ENCODE measurements at regions not wholly inside any gene's neighbourhood (a gene's known extent, or its start where the extent isn't known, plus 50 kb on each side); places are given as distances from the start of the nearest gene placed in this dataset.

- no peak overlapping the region for H3K4me3 ChIP-seq (ENCODE audit: low read depth, low read length)
- no peaks in the 10 kb centered on the region for H3K36me3 ChIP-seq (ENCODE audit: control insufficient read depth, insufficient read depth, low read length)
- H3K4me1 ChIP-seq (ENCODE audit: control insufficient read depth, insufficient read depth, low read length): peaks cover 7% of the 10 kb centered on the region
- H3K27ac ChIP-seq (ENCODE audit: low read depth, low read length): no peak overlapping the region
- H3K27me3 ChIP-seq (ENCODE audit: control insufficient read depth, insufficient read depth, low read length): no peaks in the 10 kb centered on the region
- no peaks in the 10 kb centered on the region for H3K9me3 ChIP-seq (ENCODE audit: control insufficient read depth, insufficient read depth, low read length)
- no peak overlapping the region for H3K9ac ChIP-seq (ENCODE audit: low read depth, low read length)
These were observed 161.0 kb upstream of the NLRP1 start for GRCh38 chr17:5745111-5745813.

GRCh38 chr17:5747276-5747675, 163.0 kb upstream of the NLRP1 start:
- no peak overlapping the region for H3K4me3 ChIP-seq (ENCODE audit: low read depth, low read length)
- H3K27ac ChIP-seq (ENCODE audit: low read depth, low read length): no peak overlapping the region
- no peaks in the 10 kb centered on the region for H3K4me1 ChIP-seq (ENCODE audit: control insufficient read depth, insufficient read depth, low read length)
- no peaks in the 10 kb centered on the region for H3K9me3 ChIP-seq (ENCODE audit: control insufficient read depth, insufficient read depth, low read length)
- H3K27me3 ChIP-seq (ENCODE audit: control insufficient read depth, insufficient read depth, low read length): no peaks in the 10 kb centered on the region
- H3K36me3 ChIP-seq (ENCODE audit: control insufficient read depth, insufficient read depth, low read length): no peaks in the 10 kb centered on the region
- no peak overlapping the region for H3K9ac ChIP-seq (ENCODE audit: low read depth, low read length)

GRCh38 chr17:5747964-5748363, 163.7 kb upstream of the NLRP1 start:
- H3K4me1 ChIP-seq (ENCODE audit: control insufficient read depth, insufficient read depth, low read length): no peaks in the 10 kb centered on the region
- H3K4me3 ChIP-seq (ENCODE audit: low read depth, low read length): no peak overlapping the region
- H3K36me3 ChIP-seq (ENCODE audit: control insufficient read depth, insufficient read depth, low read length): no peaks in the 10 kb centered on the region
- no peaks in the 10 kb centered on the region for H3K27me3 ChIP-seq (ENCODE audit: control insufficient read depth, insufficient read depth, low read length)
- H3K9me3 ChIP-seq (ENCODE audit: control insufficient read depth, insufficient read depth, low read length): no peaks in the 10 kb centered on the region
- no peak overlapping the region for H3K27ac ChIP-seq (ENCODE audit: low read depth, low read length)
- H3K9ac ChIP-seq (ENCODE audit: low read depth, low read length): no peak overlapping the region

- H3K9ac ChIP-seq (ENCODE audit: low read depth, low read length): no peak overlapping the region
- no peak overlapping the region for H3K4me3 ChIP-seq (ENCODE audit: low read depth, low read length)
- no peaks in the 10 kb centered on the region for H3K36me3 ChIP-seq (ENCODE audit: control insufficient read depth, insufficient read depth, low read length)
- H3K27me3 ChIP-seq (ENCODE audit: control insufficient read depth, insufficient read depth, low read length): no peaks in the 10 kb centered on the region
- no peak overlapping the region for H3K27ac ChIP-seq (ENCODE audit: low read depth, low read length)
- no peaks in the 10 kb centered on the region for H3K9me3 ChIP-seq (ENCODE audit: control insufficient read depth, insufficient read depth, low read length)
- H3K4me1 ChIP-seq (ENCODE audit: control insufficient read depth, insufficient read depth, low read length): no peaks in the 10 kb centered on the region
These were observed 169.1 kb upstream of the NLRP1 start for GRCh38 chr17:5753421-5753820.

GRCh38 chr17:5757314-5757907, 173.1 kb upstream of the NLRP1 start:
- no peaks in the 10 kb centered on the region for H3K36me3 ChIP-seq (ENCODE audit: control insufficient read depth, insufficient read depth, low read length)
- H3K4me1 ChIP-seq (ENCODE audit: control insufficient read depth, insufficient read depth, low read length): no peaks in the 10 kb centered on the region
- H3K4me3 ChIP-seq (ENCODE audit: low read depth, low read length): no peak overlapping the region
- H3K9ac ChIP-seq (ENCODE audit: low read depth, low read length): no peak overlapping the region
- no peak overlapping the region for H3K27ac ChIP-seq (ENCODE audit: low read depth, low read length)
- no peaks in the 10 kb centered on the region for H3K27me3 ChIP-seq (ENCODE audit: control insufficient read depth, insufficient read depth, low read length)
- no peaks in the 10 kb centered on the region for H3K9me3 ChIP-seq (ENCODE audit: control insufficient read depth, insufficient read depth, low read length)

GRCh38 chr17:5758651-5759050, 174.3 kb upstream of the NLRP1 start:
- Histone ChIP-seq H3K9ac (ENCODE audit: low read depth, low read length) (no peak overlapping the region), H3K4me3 (ENCODE audit: low read depth, low read length) (no peak overlapping the region), H3K36me3 (ENCODE audit: control insufficient read depth, insufficient read depth, low read length) (no peaks in the 10 kb centered on the region), H3K9me3 (ENCODE audit: control insufficient read depth, insufficient read depth, low read length) (no peaks in the 10 kb centered on the region), H3K4me1 (ENCODE audit: control insufficient read depth, insufficient read depth, low read length) (no peaks in the 10 kb centered on the region), H3K27ac (ENCODE audit: low read depth, low read length) (no peak overlapping the region), H3K27me3 (ENCODE audit: control insufficient read depth, insufficient read depth, low read length) (no peaks in the 10 kb centered on the region)

GRCh38 chr17:5759501-5759925, 175.2 kb upstream of the NLRP1 start:
- Histone ChIP-seq H3K9ac (ENCODE audit: low read depth, low read length) (no peak overlapping the region), H3K4me3 (ENCODE audit: low read depth, low read length) (no peak overlapping the region), H3K27ac (ENCODE audit: low read depth, low read length) (no peak overlapping the region), H3K9me3 (ENCODE audit: control insufficient read depth, insufficient read depth, low read length) (no peaks in the 10 kb centered on the region), H3K36me3 (ENCODE audit: control insufficient read depth, insufficient read depth, low read length) (no peaks in the 10 kb centered on the region), H3K27me3 (ENCODE audit: control insufficient read depth, insufficient read depth, low read length) (no peaks in the 10 kb centered on the region), H3K4me1 (ENCODE audit: control insufficient read depth, insufficient read depth, low read length) (no peaks in the 10 kb centered on the region)

GRCh38 chr17:5762191-5762590, 177.9 kb upstream of the NLRP1 start:
- Histone ChIP-seq H3K36me3 (ENCODE audit: control insufficient read depth, insufficient read depth, low read length) (no peaks in the 10 kb centered on the region), H3K27ac (ENCODE audit: low read depth, low read length) (no peak overlapping the region), H3K9ac (ENCODE audit: low read depth, low read length) (no peak overlapping the region), H3K4me1 (ENCODE audit: control insufficient read depth, insufficient read depth, low read length) (no peaks in the 10 kb centered on the region), H3K4me3 (ENCODE audit: low read depth, low read length) (no peak overlapping the region), H3K9me3 (ENCODE audit: control insufficient read depth, insufficient read depth, low read length) (no peaks in the 10 kb centered on the region), H3K27me3 (ENCODE audit: control insufficient read depth, insufficient read depth, low read length) (no peaks in the 10 kb centered on the region)

GRCh38 chr17:5763595-5764306, 179.4 kb upstream of the NLRP1 start:
- Histone ChIP-seq H3K36me3 (ENCODE audit: control insufficient read depth, insufficient read depth, low read length) (no peaks in the 10 kb centered on the region), H3K4me3 (ENCODE audit: low read depth, low read length) (no peak overlapping the region), H3K9me3 (ENCODE audit: control insufficient read depth, insufficient read depth, low read length) (no peaks in the 10 kb centered on the region), H3K9ac (ENCODE audit: low read depth, low read length) (no peak overlapping the region), H3K27me3 (ENCODE audit: control insufficient read depth, insufficient read depth, low read length) (no peaks in the 10 kb centered on the region), H3K4me1 (ENCODE audit: control insufficient read depth, insufficient read depth, low read length) (no peaks in the 10 kb centered on the region), H3K27ac (ENCODE audit: low read depth, low read length) (no peak overlapping the region)

- no peaks in the 10 kb centered on the region for H3K36me3 ChIP-seq (ENCODE audit: control insufficient read depth, insufficient read depth, low read length)
- no peaks in the 10 kb centered on the region for H3K9me3 ChIP-seq (ENCODE audit: control insufficient read depth, insufficient read depth, low read length)
- H3K27me3 ChIP-seq (ENCODE audit: control insufficient read depth, insufficient read depth, low read length): peaks cover 11% of the 10 kb centered on the region
- H3K27ac ChIP-seq (ENCODE audit: low read depth, low read length): peak overlapping the region; percentile 1
- H3K9ac ChIP-seq (ENCODE audit: low read depth, low read length): no peak overlapping the region
- no peak overlapping the region for H3K4me3 ChIP-seq (ENCODE audit: low read depth, low read length)
- H3K4me1 ChIP-seq (ENCODE audit: control insufficient read depth, insufficient read depth, low read length): peaks cover 18% of the 10 kb centered on the region
These were observed 185.5 kb upstream of the NLRP1 start for GRCh38 chr17:5769593-5770354.

All from HUES48 (cell line).